K562 (cell line): ENCODE measurements at regions not wholly inside any gene's neighbourhood (a gene's known extent, or its start where the extent isn't known, plus 50 kb on each side); places are given as distances from the start of the nearest gene placed in this dataset.
A peak's percentile ranks its signal among the peaks of the same experiment; 100 is the strongest.

Source experiments
- C11orf30 ChIP-seq: fragments of 450-650 bp; IDR thresholded peaks from 2 replicates; pipeline ENCODE4 v1.6.1; 2016; ENCODE audit warnings: low read depth, mild to moderate bottlenecking
- CBX2 ChIP-seq: fragments of 200-600 bp; sonication (generic); IDR thresholded peaks from one replicate; pipeline ENCODE4 v1.6.1; 2012; ENCODE audit warnings: mild to moderate bottlenecking, low read length, inconsistent platforms; ENCODE audit not compliant: insufficient read depth, poor library complexity, severe bottlenecking
- FOXP4 ChIP-seq: sonication (generic); formaldehyde crosslinking; IDR thresholded peaks from 2 replicates; pipeline ENCODE4 v1.8.0; 2022; ENCODE audit warnings: mild to moderate bottlenecking, missing genetic modification reagents, borderline replicate concordance
- GTF2B ChIP-seq: IDR thresholded peaks from 2 replicates; pipeline ENCODE4 v1.6.1; 2011; ENCODE audit not compliant: insufficient read length; ENCODE audit errors: extremely low read depth
- HMG20B ChIP-seq: fragments of 250-450 bp; sonication (Bioruptor Pico); IDR thresholded peaks from 2 replicates; pipeline ENCODE4 v1.5.0; 2021; ENCODE audit warnings: mild to moderate bottlenecking
- MTA3 ChIP-seq: fragments of 450-650 bp; formaldehyde crosslinking; IDR thresholded peaks from 2 replicates; pipeline ENCODE4 v1.6.1; 2017; ENCODE audit warnings: mild to moderate bottlenecking, borderline replicate concordance
- MTF1 ChIP-seq: fragments of 250-450 bp; sonication (Bioruptor Pico); IDR thresholded peaks from 2 replicates; pipeline ENCODE4 v1.9.0; 2021; ENCODE audit warnings: moderate library complexity, mild to moderate bottlenecking, inconsistent platforms, borderline replicate concordance
- PCBP2 ChIP-seq: fragments of 200-400 bp; formaldehyde crosslinking; IDR thresholded peaks from 2 replicates; pipeline ENCODE4 v1.6.1; 2018; ENCODE audit warnings: low read length, low read depth, mild to moderate bottlenecking, moderate library complexity; ENCODE audit not compliant: poor library complexity, severe bottlenecking
- PHTF2 ChIP-seq: fragments of 250-450 bp; sonication (Bioruptor Pico); IDR thresholded peaks from 2 replicates; pipeline ENCODE4 v1.5.0; 2021; ENCODE audit warnings: mild to moderate bottlenecking
- RBBP5 ChIP-seq: fragments of 200-600 bp; sonication (generic); IDR thresholded peaks from 2 replicates; pipeline ENCODE4 v1.6.1; 2012; ENCODE audit warnings: borderline replicate concordance, mild to moderate bottlenecking, low read length, control low read depth, inconsistent platforms; ENCODE audit not compliant: insufficient read depth, poor library complexity, severe bottlenecking
- SOX6 ChIP-seq: fragments of 450-650 bp; IDR thresholded peaks from 2 replicates; pipeline ENCODE4 v1.6.1; 2014; ENCODE audit warnings: mild to moderate bottlenecking
- SRF ChIP-seq, 2 experiments: fragments of 250-450, 450-650 bp in 1 of 2; sonication (Bioruptor Pico) in 1 of 2; sonication (generic) in 1 of 2; formaldehyde crosslinking; IDR thresholded peaks; 2 replicates each; pipeline versions ENCODE4 v1.5.0 to v1.5.1; 2020 to 2022; ENCODE audit warnings: mild to moderate bottlenecking in 1 of 2, missing genetic modification reagents in 1 of 2
- STAT5B ChIP-seq: fragments of 250-450 bp; sonication (Bioruptor Pico); IDR thresholded peaks from 2 replicates; pipeline ENCODE4 v1.8.0; 2021; ENCODE audit warnings: mild to moderate bottlenecking, inconsistent platforms
- TAL1 ChIP-seq: fragments of 450-650 bp; IDR thresholded peaks from 2 replicates; pipeline ENCODE4 v1.6.1; 2016; ENCODE audit warnings: mild to moderate bottlenecking
- TCF15 ChIP-seq: fragments of 250-450 bp; sonication (Bioruptor Pico); IDR thresholded peaks from 2 replicates; pipeline ENCODE4 v1.8.0; 2022; ENCODE audit warnings: moderate library complexity, mild to moderate bottlenecking, inconsistent platforms
- TCF7L2 ChIP-seq: fragments of 150-350 bp; IDR thresholded peaks from 2 replicates; pipeline ENCODE4 v1.6.1; 2016; ENCODE audit warnings: low read depth, mild to moderate bottlenecking, low read length, moderate library complexity
- ZBTB2 ChIP-seq: fragments of 450-650 bp; IDR thresholded peaks from 2 replicates; pipeline ENCODE4 v1.6.1; 2016; ENCODE audit warnings: antibody characterized with exemption
- ZC3H4 ChIP-seq: sonication (generic); formaldehyde crosslinking; IDR thresholded peaks from 2 replicates; pipeline ENCODE4 v1.9.0; 2021; ENCODE audit warnings: missing genetic modification reagents, borderline replicate concordance
- ZNF431 ChIP-seq: sonication (generic); formaldehyde crosslinking; IDR thresholded peaks from 2 replicates; pipeline ENCODE4 v1.8.0; 2022; ENCODE audit warnings: mild to moderate bottlenecking, missing genetic modification reagents
- ZNF655 ChIP-seq: fragments of 250-450 bp; sonication (Bioruptor Pico); IDR thresholded peaks from 2 replicates; pipeline ENCODE4 v1.5.0; 2021
- ZNF830 ChIP-seq: fragments of 250-450 bp; sonication (Bioruptor Pico); IDR thresholded peaks from 2 replicates; pipeline ENCODE4 v1.5.0; 2021; ENCODE audit warnings: mild to moderate bottlenecking
- ZSCAN29 ChIP-seq: fragments of 450-650 bp; IDR thresholded peaks from 2 replicates; pipeline ENCODE4 v1.6.1; 2017

GRCh38 chr7:25950488-25951413 lies 201.2 kb upstream of the NFE2L3 start (continued):
- TF ChIP-seq MTA3 = no peak
- no peak for TF ChIP-seq MTF1 (CRISPR knock-in tag)
- TF ChIP-seq TCF7L2 = no peak
- TF ChIP-seq RBBP5 = no peak
- no peak for TF ChIP-seq ZBTB2
- no peak for TF ChIP-seq ZNF655 (CRISPR knock-in tag)
- TF ChIP-seq STAT5B (CRISPR knock-in tag) = no peak
- TF ChIP-seq ZNF830 (CRISPR knock-in tag) = no peak
- no peak for TF ChIP-seq HMG20B (CRISPR knock-in tag)
- no peak for TF ChIP-seq PHTF2 (CRISPR knock-in tag)
- no peak for TF ChIP-seq GTF2B
- TF ChIP-seq ZNF431 = no peak
- TF ChIP-seq SOX6 = 0 out of 2 replicates have a peak, but pooled peaks have one; percentile 9
- no peak for TF ChIP-seq PCBP2
- TF ChIP-seq TCF15 (CRISPR knock-in tag) = no peak
- TF ChIP-seq ZSCAN29 = no peak
- TF ChIP-seq C11orf30 = peak; percentile 94
- no peak for TF ChIP-seq FOXP4
- no peak for TF ChIP-seq SRF (CRISPR knock-in tag; IDR thresholded peaks at IDR 0.05)
- no peak for TF ChIP-seq CBX2
- no peak for TF ChIP-seq ZC3H4 (CRISPR knock-in tag)
- TF ChIP-seq TAL1 = no peak
